ENCODE measurements at regions not wholly inside any gene's neighbourhood (a gene's known extent, or its start where the extent isn't known, plus 50 kb on each side); places are given as distances from the start of the nearest gene placed in this dataset.

- no peak overlapping the region for H2AFZ ChIP-seq (ENCODE audit: control insufficient read depth, low read depth, low read length)
- no peaks in the 10 kb centered on the region for H3K9me3 ChIP-seq (replicated peaks; ENCODE audit: control insufficient read depth, insufficient read depth, low read length)
- H3K4me2 ChIP-seq (ENCODE audit: control insufficient read depth, insufficient read depth): no peak overlapping the region
- H3K9ac ChIP-seq (ENCODE audit: control insufficient read depth, insufficient read depth, low read length): no peak overlapping the region
- BruUV-seq (replicated peaks): no TSS peak
- ChIA-PET RAD21 (ENCODE audit: unreplicated experiment) (no interaction called here), CTCF (no interaction called here), SMC1A (ENCODE audit: uncharacterized antibody, unreplicated experiment) (interaction anchor here (0.6 to 1.0 kb wide), 2 partner anchors 12 to 790 kb away, joined by 3 to 4 read pairs; no protein-coding TSS in a partner anchor), POLR2A (no interaction called here)
- WGBS (ENCODE audit: insufficient coverage, insufficient replicate concordance, low lambda C conversion rate, missing lambda C conversion rate): 46% methylated on average over 11 of the region's 11 CpGs
- no peaks in the 10 kb centered on the region for H3K4me1 ChIP-seq (ENCODE audit: control insufficient read depth, insufficient read depth, low read length)
- H3K27ac ChIP-seq (ENCODE audit: control insufficient read depth, insufficient read depth): no peak overlapping the region
- no peak overlapping the region for H3K4me3 ChIP-seq
- H3K27me3 ChIP-seq (replicated peaks in 1 of 2; ENCODE audit: control insufficient read depth in 2 of 2, insufficient read depth in 2 of 2, low read length in 1 of 2): no peaks in the 10 kb centered on the region
- no peak for FAIRE-seq
- DNase-seq (ENCODE audit: low read depth, low spot score): no peak
- TF ChIP-seq SREBF2 (IDR thresholded peaks at IDR 0.05; ENCODE audit: low read length) (no peak), ZBED1 (IDR thresholded peaks at IDR 0.05; ENCODE audit: borderline replicate concordance) (no peak), YBX1 (IDR thresholded peaks at IDR 0.05) (no peak), CHD4 (IDR thresholded peaks at IDR 0.05) (no peak), BMI1 (IDR thresholded peaks at IDR 0.05; ENCODE audit: borderline replicate concordance) (no peak), NFIC (IDR thresholded peaks at IDR 0.05; ENCODE audit: low read depth, low read length) (no peak), POLR2AphosphoS2 (IDR thresholded peaks at IDR 0.05; ENCODE audit: low read depth, low read length) (no peak), NR2F1 (conservative IDR thresholded peaks at IDR 0.05) (no peak), GATAD2B (conservative IDR thresholded peaks at IDR 0.05; ENCODE audit: low read depth) (no peak), RELB (IDR thresholded peaks at IDR 0.05; ENCODE audit: low read depth) (no peak)
- TF ChIP-seq, protein P1, sequence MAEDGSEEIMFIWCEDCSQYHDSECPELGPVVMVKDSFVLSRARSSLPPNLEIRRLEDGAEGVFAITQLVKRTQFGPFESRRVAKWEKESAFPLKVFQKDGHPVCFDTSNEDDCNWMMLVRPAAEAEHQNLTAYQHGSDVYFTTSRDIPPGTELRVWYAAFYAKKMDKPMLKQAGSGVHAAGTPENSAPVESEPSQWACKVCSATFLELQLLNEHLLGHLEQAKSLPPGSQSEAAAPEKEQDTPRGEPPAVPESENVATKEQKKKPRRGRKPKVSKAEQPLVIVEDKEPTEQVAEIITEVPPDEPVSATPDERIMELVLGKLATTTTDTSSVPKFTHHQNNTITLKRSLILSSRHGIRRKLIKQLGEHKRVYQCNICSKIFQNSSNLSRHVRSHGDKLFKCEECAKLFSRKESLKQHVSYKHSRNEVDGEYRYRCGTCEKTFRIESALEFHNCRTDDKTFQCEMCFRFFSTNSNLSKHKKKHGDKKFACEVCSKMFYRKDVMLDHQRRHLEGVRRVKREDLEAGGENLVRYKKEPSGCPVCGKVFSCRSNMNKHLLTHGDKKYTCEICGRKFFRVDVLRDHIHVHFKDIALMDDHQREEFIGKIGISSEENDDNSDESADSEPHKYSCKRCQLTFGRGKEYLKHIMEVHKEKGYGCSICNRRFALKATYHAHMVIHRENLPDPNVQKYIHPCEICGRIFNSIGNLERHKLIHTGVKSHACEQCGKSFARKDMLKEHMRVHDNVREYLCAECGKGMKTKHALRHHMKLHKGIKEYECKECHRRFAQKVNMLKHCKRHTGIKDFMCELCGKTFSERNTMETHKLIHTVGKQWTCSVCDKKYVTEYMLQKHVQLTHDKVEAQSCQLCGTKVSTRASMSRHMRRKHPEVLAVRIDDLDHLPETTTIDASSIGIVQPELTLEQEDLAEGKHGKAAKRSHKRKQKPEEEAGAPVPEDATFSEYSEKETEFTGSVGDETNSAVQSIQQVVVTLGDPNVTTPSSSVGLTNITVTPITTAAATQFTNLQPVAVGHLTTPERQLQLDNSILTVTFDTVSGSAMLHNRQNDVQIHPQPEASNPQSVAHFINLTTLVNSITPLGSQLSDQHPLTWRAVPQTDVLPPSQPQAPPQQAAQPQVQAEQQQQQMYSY (CRISPR knock-in tag; IDR thresholded peaks at IDR 0.05): no peak
- no peaks in the 10 kb centered on the region for H3K79me2 ChIP-seq (ENCODE audit: control insufficient read depth, insufficient read depth, low read length)
- in situ Hi-C loops (cut with MboI): no loop called here
- H4K20me1 ChIP-seq (ENCODE audit: control insufficient read depth, insufficient read depth): no peaks in the 10 kb centered on the region
- intact Hi-C loops (cut with micrococcal nuclease; ENCODE audit: unreplicated experiment): no loop called here
- no peak for ATAC-seq
- H3K36me3 ChIP-seq (ENCODE audit: control insufficient read depth in 2 of 2, insufficient read depth in 2 of 2, low read length in 1 of 2): no peaks in the 10 kb centered on the region
Observed at GRCh38 chr19:30276011-30276882, 95.9 kb upstream of the ZNF536 start.
